ENCODE measurements at regions not wholly inside any gene's neighbourhood (a gene's known extent, or its start where the extent isn't known, plus 50 kb on each side); places are given as distances from the start of the nearest gene placed in this dataset.
A peak's percentile ranks its signal among the peaks of the same experiment; 100 is the strongest.

DNA sequence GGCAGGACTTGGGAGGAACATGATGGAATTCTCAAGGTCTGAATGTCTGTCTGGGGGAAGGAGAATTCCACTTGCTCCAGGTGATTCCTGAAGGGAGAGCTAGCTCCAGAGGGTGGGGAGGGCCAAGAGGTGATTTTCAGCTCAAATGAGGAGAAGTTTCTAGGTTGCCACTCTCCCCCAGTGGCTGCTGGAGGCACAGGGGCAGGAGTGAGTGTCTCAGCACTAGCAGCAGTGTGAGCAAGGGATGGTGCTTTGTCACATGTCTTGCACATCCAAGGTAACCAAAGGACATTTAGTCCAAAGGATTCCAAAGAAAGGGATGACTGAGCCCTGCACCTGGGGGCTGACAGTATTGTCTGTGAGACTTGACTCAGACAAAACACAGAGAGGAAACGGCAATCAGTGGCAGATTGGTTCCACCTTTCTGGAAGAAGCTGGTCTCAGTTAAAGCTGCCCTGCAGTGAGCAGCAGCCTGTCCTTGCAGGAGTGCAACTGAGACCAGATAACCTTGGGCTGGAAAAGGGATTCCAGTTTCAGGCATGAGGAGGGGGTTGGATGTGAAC, 51.2 kb upstream of the PCBD1 start:
- no peak for DNase-seq

GRCh38 chr10:70940834-70941568, 52.6 kb upstream of the PCBD1 start:
- no peak for DNase-seq

- DNase-seq: no peak
Measured at GRCh38 chr10:70942125-70942524, 53.8 kb upstream of the PCBD1 start.

DNA sequence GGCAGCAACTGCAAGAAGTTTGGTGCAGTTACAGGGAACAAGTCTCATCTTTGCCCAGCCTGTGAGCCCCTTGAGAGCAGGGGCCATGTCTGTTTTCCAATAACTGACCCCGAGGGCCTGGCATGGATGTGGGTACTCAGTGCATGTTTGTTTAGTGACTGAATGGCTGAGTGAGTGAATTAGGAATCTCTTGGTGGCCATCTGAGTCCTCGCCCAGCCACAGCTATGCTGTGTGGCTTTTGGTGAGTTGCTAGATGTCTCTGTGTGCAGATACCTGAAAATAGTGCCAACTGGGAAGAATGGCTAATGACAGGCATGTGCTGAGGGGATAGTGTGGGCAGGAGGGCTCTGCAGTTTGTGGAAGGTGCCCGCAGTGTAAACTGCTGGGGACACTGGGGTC, 54.4 kb upstream of the PCBD1 start:
- no peak for DNase-seq

- DNase-seq: no peak
Measured at GRCh38 chr10:70943249-70943648, 54.9 kb upstream of the PCBD1 start.

DNA sequence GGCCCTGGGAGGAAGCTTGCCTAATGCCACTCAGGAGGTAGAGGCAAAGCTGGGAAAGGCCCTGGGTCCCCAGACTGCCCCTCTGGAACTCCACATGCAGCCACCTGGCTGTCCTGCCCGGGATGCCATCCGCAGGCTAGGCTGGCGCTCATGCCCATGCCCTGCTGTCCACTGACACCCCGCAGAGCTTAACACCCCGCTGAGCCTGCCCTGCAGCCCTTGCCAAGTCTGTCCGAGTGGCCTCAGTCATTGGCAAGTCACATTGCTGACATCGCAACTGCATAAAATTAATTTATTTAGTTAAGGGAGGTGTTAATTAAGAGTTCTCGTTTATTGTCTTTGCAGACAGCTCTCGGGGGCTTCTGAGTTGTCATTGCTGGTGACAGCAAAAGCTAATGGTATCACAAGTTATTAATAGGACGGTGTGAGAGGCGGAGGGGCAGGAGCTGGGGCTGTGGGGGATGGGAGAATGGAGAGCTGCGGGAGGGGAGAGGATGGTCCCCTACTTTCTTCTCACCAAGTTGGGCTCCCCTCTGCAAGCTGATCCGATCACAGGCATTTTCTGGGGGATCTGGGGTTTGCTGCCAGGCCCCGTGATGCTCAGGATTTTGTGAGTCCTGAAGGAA, 55.6 kb upstream of the PCBD1 start:
- DNase-seq: no peak

DNA sequence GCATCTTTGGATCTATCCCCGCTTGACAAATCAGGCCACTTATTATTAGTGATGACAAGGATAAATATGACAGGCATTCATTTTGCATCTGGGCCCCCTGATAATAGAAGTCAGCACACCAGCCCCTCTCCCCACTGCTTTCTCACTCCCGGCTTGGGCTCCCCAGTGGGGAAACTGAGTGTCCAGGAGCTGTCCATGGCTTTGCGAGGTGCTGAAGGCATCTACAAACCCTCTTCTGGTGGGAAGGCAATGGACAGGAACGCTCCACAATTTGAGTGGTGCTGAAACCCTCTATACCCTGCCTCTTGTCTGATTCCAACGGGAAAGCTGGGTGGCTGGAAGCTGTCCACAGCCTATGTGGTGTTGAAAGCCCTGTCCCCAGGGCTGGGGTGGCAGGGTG, 61.7 kb upstream of the PCBD1 start:
- DNase-seq: no peak

GRCh38 chr10:70950801-70951200, 62.4 kb upstream of the PCBD1 start:
- no peak for DNase-seq

GRCh38 chr10:70952401-70952800, 64.0 kb upstream of the PCBD1 start:
- DNase-seq: no peak

DNA sequence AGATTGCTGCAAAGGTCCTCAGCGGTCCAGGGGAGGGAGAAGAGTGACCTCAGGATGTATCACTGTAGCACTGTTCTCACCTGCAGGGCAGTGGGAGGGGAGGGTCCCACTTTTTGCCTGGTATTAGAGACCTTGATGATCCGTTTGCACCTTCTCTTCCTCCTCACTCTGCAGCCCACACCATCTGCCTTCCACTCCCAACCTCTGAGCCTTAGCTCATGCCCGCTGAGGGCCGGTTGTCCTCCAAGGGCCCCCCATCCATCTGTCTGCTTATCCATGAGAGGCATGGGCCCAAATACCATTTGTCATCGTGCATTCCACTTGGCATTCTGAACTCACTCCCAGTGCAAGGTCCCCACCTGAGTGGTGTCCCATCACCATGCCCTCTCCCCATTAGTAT, 64.6 kb upstream of the PCBD1 start:
- DNase-seq: no peak

DNA sequence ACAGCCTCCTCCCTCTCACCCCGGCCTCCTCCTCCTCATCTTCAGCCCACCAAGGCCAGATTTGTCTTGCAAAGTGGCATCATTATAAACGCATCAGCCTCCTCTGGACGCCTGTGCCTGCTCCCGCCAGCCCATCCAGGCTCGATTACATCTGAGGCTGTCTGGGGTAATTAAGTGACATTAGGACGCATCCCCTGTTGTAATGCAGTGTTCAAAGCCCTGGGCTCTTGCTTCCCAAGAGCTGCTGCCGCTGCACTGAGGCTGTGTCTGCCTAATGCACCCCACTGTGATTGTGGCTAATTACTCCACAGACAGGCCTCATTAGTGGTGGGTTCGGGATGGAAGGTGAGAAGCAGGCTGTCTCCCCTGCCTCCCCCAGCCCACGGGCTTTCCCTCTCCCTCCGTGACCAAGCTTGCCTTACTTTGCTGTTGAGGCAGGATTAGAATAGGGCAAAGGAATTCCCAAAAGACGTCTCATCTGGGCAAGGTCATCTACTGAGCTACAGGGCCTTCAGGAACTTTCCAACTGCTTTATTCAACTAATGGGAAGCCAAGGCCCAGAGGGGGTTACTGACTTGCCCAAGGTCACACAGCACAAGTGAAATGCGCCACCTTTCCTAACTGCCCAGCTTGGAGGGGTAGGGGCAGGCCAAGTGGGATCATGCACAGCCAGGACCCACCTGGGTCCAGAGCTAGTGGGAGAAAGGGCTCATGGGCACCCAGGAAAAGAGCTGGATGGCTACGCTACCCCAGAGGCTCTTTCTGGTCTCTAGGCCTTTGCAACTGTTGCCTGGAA, 66.2 kb upstream of the PCBD1 start:
- no peak for DNase-seq

DNA sequence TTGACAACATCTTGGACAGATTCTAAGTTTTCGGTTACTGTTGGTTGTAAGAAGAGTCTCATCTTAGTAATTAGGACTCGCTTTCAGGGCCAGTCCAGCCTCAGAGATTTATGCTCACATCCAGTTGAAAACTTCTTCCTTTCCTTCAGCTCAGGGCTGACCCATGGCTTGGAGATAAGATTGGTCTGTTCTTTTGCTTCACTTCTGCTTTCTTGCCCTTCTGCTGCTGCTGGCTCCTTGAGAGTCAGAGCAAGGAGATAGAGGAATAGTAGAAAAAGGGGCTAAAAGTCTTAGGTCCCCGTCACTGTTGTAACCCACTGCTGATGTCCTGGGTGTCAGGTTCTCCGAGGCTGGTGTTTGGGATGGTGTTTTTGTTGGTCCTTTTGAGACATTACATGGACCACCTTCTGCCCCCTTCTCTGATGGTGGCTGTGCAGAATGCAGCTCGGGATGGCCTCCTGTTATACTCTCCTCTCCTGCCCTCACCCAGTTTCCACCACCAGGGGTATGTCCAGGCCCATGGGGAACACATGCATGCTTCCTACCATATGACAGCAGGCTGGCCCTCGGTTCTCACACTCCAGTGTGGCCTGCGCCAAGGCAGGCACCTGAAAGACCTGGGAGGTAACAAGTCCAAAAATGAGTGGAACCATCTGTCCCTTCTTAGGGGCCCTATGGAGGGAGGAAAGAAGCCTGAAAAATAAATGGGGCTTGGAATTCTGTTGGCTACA, 67.8 kb upstream of the PCBD1 start:
- DNase-seq: peak; percentile 23

- DNase-seq: no peak
Measured at GRCh38 chr10:70958396-70958795, 70.0 kb upstream of the PCBD1 start.

GRCh38 chr10:70960316-70960715, 72.0 kb upstream of the PCBD1 start:
- DNase-seq: no peak

DNA sequence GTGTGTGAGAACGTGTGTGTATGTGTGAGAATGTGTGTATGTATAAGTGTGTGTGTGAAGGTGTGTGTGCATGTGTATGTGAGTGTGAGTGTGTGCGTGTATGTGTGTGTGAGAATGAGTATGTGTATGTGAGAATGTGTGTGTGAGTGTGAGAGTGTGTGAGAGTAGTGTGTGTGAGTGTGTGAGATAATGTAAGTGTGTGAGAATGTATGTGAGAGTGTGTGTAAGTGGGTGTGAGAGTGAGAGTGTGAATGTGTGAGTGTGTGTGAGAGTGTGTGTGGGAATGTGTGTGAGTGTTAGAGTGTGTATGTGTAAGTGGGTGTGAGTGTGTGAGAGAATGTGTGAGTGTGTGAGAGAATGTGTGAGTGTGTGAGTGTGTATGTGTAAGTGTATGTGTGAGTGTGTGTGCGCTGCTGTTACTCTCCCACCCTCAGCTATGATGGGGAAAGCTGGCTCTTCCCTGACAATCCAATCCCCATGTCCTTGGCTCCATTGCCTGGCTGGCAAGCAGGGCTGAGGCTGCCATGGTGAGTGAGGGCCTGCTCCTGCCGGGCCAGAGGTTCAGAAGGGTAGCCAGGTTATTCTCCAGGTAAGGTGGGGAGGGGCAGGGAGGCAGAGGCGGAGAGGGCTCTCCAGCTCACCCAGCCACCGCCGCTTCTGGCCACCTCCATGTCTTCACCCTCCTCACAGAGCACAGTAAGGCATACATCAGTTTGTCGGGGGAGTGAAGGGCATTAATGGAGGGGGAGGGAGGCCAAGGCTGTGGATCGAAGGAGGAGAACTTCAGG, 72.6 kb upstream of the PCBD1 start:
- no peak for DNase-seq

DNA sequence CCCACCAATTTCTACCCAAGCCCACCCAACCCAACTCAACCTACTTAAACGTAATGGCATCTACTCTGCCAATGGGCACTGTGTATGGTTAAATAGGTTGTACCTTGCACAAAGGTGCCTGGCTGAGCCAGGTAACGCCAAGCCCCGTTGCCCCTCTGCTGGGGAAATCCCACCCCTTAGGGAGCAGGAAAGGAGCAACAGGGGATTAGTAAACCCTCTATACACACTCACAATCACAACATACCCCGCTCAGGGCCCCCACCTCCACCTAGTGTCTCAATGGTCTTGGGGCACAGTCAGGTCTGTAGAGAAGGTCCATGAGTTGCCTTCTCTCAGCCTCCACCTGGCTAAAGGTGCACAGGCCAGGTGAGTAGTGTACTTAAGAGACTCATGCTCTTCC, 74.3 kb upstream of the PCBD1 start:
- DNase-seq: no peak

DNA sequence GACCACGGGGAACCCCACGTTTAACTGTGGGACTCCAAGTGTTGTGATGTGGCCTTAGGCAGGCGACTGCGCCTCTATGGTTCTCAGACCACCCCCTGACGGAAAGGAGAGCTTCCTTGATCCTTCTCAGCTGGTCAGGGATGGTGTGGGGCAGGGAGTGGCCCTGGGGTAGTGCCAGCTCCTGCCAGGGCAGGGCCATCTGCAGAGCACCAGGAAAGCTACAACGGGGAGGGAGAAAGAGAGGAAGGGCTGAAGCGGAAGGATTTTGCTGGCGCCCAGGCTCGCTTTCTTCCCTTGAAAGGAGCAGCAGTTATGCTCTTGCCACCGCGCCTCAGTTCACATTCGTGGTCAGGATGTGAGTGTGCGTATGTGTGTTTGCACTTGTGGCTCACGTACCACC, 74.9 kb upstream of the PCBD1 start:
- DNase-seq: peak; percentile 0

GRCh38 chr10:70964245-70964644, 75.9 kb upstream of the PCBD1 start:
- no peak for DNase-seq

DNA sequence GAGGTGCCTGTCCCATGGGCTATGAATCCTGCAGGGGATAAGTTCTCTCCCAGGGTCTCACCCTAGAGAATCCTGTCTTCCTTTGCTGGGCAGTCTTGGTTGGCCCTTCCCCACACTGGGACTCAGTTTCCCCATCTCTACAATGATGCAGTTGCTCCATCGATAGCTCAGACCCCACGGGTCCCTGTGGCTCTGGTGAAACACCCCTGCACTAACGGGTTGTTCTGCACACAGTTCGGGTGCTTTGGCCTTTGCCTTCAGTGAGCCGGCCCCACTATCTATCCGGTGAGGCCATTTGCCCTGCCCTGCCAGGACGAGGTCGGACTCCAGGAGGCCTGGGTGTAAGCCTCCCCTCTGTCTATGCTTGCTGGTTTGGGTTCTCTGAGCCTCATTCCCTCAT, 76.5 kb upstream of the PCBD1 start:
- DNase-seq: no peak

DNA sequence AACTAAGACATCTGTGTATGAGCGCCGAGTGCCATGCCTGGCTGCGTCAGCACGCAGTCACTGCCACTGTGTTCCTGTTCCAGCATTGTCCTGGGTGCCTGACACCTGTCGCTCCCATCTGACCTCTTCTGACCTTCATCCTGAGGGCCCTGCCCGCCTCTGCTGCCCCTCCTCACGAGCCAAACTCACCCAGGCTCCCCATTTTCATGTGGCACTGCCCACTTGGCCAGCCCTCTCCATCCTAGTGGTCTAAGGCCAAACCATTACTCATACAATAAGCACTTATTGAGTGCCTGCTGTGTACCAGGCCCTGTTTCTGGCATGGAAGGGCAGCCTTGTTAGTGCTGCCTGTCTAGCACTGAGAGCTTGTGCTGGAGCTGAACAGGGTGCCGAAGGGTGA, 77.2 kb upstream of the PCBD1 start:
- DNase-seq: no peak

DNA sequence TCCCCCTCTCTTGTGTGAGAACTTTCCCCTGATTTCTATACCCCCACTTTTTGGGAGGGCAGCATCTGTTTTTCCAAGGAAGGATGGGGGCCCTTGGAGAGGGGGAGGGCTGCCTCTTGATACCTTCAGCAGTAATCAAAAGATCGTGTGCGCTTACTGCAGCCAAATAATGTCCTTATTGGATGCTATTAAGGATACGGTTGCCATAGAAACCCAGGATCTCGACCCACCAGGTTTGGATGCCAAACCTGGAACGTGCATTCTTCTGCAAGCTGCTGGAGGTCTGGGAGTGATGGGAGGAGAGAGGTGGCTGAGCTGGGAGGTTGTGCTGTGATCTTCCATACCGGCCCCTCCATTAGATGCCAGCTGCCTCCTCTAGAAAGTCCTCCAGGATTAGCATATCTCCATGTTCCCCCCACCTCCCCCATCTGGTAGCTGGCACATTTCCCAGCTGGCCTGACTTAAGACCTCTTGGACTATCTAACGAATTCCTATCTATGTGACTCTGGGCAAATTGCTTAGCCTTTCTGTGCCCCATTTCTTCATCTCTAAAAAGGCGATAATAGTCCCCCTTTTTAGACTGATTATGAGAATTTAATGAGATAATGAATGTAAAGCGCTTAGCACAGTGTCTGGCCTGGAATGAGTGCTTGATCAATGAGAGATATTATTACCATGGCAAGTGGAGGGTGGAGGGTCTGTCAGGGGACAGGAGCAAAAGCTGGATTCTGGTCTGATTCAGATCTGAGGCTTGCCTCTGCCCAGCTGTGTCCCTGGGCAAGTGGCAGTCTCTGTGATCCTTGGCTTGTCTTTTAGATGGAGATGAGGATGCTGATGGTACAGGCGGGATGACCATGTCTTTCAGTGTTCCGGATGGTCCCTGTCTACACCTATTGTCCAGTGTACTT, 78.5 kb upstream of the PCBD1 start:
- DNase-seq: no peak
